Common myeloid progenitor, CD34-positive (primary cell): ENCODE measurements at regions not wholly inside any gene's neighbourhood (a gene's known extent, or its start where the extent isn't known, plus 50 kb on each side); places are given as distances from the start of the nearest gene placed in this dataset.

ENCODE experiments used
- CTCF ChIA-PET: fragments of 350-600 bp; sonication (Branson Sonifier 250); formaldehyde crosslinking; loops from one replicate; lab custom pipeline; 2021; ENCODE audit warnings: antibody characterized with exemption; lab: Charles Lee
- POLR2A ChIA-PET: fragments of 350-600 bp; sonication (Branson Sonifier 250); formaldehyde crosslinking; loops from one replicate; lab custom pipeline; 2021; ENCODE audit warnings: antibody characterized with exemption; lab: Charles Lee
- DNase-seq, 3 donors: peaks; one replicate each; pipeline versions ENCODE4 v3.0.0 to v3.0.0-alpha.2; 2013
- H3K27ac ChIP-seq, 2 experiments: 1 replicate in 1 of 2; 2 replicates in 1 of 2; pipeline ENCODE4 v1.7.0; 2013; ENCODE audit warnings: inconsistent platforms in 2 of 2, low read length in 2 of 2, mild to moderate bottlenecking in 2 of 2, low read depth in 1 of 2, moderate library complexity in 1 of 2; ENCODE audit not compliant: severe bottlenecking in 2 of 2, insufficient read depth in 1 of 2, poor library complexity in 1 of 2
- H3K27me3 ChIP-seq, 5 experiments: replicated peaks in 2 of 5; 1 replicate in 3 of 5; 2 replicates in 2 of 5; pipeline versions ENCODE4 v1.6.1 to v1.7.0; 2013; ENCODE audit warnings: low read length in 4 of 5, mild to moderate bottlenecking in 2 of 5, moderate library complexity in 2 of 5, inconsistent platforms in 1 of 5; ENCODE audit not compliant: insufficient read depth in 5 of 5, control insufficient read depth in 4 of 5
- H3K36me3 ChIP-seq, 4 experiments: 1 replicate in 2 of 4; 2 replicates in 2 of 4; pipeline versions ENCODE4 v1.6.1 to v1.7.0; 2013; ENCODE audit warnings: low read length in 3 of 4, control low read depth in 1 of 4, mild to moderate bottlenecking in 1 of 4; ENCODE audit not compliant: control insufficient read depth in 4 of 4, insufficient read depth in 4 of 4
- H3K4me1 ChIP-seq, 4 experiments: 1 replicate in 3 of 4; 2 replicates in 1 of 4; pipeline versions ENCODE4 v1.6.1 to v1.7.1; 2013; ENCODE audit warnings: low read length in 3 of 4, mild to moderate bottlenecking in 3 of 4, control low read depth in 1 of 4, inconsistent platforms in 1 of 4, moderate library complexity in 1 of 4; ENCODE audit not compliant: control insufficient read depth in 4 of 4, insufficient read depth in 4 of 4; ENCODE audit errors: control extremely low read depth in 1 of 4
- H3K4me3 ChIP-seq, 7 experiments: 1 replicate in 4 of 7; 2 replicates in 3 of 7; pipeline versions ENCODE4 v1.5.1 to v1.7.0; 2013; ENCODE audit warnings: mild to moderate bottlenecking in 7 of 7, low read length in 6 of 7, moderate library complexity in 6 of 7, inconsistent platforms in 2 of 7, low read depth in 2 of 7, control low read depth in 1 of 7; ENCODE audit not compliant: insufficient read depth in 4 of 7, control insufficient read depth in 1 of 7; ENCODE audit errors: extremely low read depth in 1 of 7
- H3K9me3 ChIP-seq, 5 experiments: 1 replicate in 4 of 5; 2 replicates in 1 of 5; pipeline versions ENCODE4 v1.6.1 to v1.7.1; 2013; ENCODE audit warnings: low read length in 4 of 5, mild to moderate bottlenecking in 2 of 5, inconsistent platforms in 1 of 5, low read depth in 1 of 5, moderate library complexity in 1 of 5; ENCODE audit not compliant: control insufficient read depth in 4 of 5, insufficient read depth in 2 of 5; ENCODE audit errors: control extremely low read depth in 1 of 5
- WGBS: methylation state at CpG from one replicate; pipeline ENCODE4 v1.1.5; 2013; ENCODE audit not compliant: insufficient coverage; 5-methylcytosine and 5-hydroxymethylcytosine counted together

DNA sequence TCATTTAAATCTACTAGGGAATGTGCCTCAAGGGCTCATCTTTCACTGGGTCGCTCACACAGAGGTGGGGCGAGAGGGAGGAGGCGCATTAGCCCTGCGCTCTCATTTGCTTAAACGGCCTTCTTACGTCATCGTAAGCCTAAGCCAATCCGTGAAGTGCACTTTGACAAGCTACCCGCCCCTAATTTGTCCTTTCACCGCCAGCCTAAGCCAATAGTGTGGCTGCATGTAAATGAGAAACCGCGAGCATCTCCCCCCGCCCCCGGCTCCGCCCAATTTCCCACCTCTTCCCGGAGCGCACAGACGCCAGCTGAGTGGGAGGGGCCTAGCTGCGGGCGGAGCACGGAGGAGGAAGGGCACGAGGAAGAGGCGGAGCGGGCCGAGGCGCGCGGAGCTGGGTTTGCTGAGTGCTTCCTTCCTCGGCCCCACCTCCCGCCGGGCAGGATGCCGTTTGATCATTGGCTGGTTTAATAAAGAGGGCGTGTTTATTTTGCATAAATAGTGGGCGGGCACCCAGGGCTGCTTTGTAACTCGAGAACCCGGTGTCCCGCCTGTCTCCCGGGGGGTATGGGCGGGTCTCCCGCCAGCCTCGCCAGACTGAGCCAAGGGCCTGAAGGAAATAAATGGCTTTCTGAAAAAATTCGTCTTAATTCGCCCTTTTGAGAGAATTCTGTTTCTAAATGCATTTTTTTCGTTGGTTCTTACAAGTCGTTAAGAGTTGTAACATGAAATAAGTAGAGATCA is 289.6 kb upstream of the NFE2L3 start:
- Histone ChIP-seq H3K27me3 (peaks cover 34 to 83% (median 58%) of the 10 kb centered on the region in 5 experiments), H3K9me3 (peaks cover 0 to 12% (median 0%) of the 10 kb centered on the region in 5 experiments), H3K4me1 (peaks cover 0 to 12% (median 4%) of the 10 kb centered on the region in 4 experiments), H3K4me3 (peak overlapping the region in 3 of 7 experiments; percentile 28 to 37 (median 36)), H3K27ac (no peak overlapping the region), H3K36me3 (no peaks in the 10 kb centered on the region)
- CTCF ChIA-PET, result interaction anchor here (0.7 to 1.5 kb wide), 8 partner anchors 11 to 1330 kb away, joined by 3 to 5 read pairs (median 3); no protein-coding TSS in a partner anchor
- DNase-seq, result peak; percentile 99
- POLR2A ChIA-PET, result no interaction called here
- 0% methylated on average over 31 of the region's 45 CpGs for WGBS

DNA sequence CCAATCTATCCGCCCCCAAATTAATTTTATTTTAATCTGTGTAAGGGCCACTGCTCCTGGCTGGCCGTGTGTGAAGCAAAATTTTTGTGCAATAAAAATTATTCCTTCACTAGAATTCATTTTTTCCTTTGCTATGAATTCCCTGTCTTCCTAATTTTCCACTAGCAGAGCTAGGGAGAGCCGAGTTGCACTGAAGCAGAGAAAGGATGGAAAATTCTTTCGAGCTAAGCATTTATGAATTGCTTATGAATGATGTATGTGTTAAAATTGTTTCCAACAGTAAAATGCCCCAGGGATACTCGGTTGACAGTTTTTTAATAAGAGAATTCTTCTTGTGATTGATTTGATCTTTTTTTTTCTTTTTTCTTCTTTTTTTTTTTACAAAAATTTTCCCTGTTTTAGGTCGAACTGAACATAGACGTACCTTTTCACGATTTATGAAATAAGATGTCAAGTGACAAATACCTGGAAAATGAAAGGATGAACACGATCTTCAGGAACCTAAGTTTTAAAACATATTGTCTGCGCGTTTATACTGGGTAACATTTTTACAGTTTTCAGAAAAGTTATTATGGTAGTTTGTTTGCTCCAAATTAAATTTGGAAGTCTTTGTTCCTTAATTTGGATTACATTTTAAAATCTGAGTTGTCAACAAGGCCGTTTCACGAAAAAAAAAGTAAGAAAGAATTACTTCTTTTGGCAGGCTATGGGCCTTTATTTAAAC is 288.8 kb upstream of the NFE2L3 start:
- peaks cover 0 to 9% (median 4%) of the 10 kb centered on the region in 4 experiments for H3K4me1 ChIP-seq
- H3K27me3 ChIP-seq, result peaks cover 32 to 83% (median 55%) of the 10 kb centered on the region in 5 experiments
- H3K9me3 ChIP-seq, result peaks cover 0 to 6% (median 0%) of the 10 kb centered on the region in 5 experiments
- no peak overlapping the region for H3K4me3 ChIP-seq
- 13% methylated on average over 6 of the region's 13 CpGs for WGBS
- no peaks in the 10 kb centered on the region for H3K36me3 ChIP-seq
- DNase-seq, result peak in 2 of 3 donors; percentile 17 to 28
- POLR2A ChIA-PET, result no interaction called here
- CTCF ChIA-PET, result interaction anchor here (1.1 to 1.3 kb wide), 3 partner anchors 1298 to 1329 kb away, joined by 3 to 4 read pairs (median 3); no protein-coding TSS in a partner anchor
- no peak overlapping the region for H3K27ac ChIP-seq

DNA sequence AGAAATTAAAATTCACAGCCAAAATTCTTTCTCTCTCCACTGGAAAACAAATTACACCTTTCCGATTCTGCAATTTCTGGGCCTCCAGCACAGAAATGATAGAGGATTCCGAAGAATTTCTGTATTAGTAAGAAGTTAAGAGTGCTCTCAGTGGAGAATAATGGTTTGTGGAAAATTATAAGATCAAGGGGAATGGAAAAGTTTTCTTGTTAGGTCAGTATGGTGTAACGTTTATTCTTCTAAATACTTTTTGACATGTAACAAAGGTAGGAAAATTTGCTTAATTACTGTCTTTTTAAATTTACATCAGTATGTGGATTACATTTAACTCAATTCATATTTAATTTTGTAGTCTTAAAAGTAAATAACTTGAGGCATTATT is 288.3 kb upstream of the NFE2L3 start:
- H3K4me3 ChIP-seq, result no peak overlapping the region
- H3K36me3 ChIP-seq, result no peaks in the 10 kb centered on the region
- peak in 1 of 3 donors; percentile 18 for DNase-seq
- CTCF ChIA-PET, result interaction anchor here (1.7 kb wide), 1 partner anchor 29 kb away, joined by 5 read pairs; no protein-coding TSS in a partner anchor
- peaks cover 0 to 6% (median 0%) of the 10 kb centered on the region in 5 experiments for H3K9me3 ChIP-seq
- POLR2A ChIA-PET, result no interaction called here
- 8% methylated on average over 2 of the region's 3 CpGs for WGBS
- H3K27ac ChIP-seq, result no peak overlapping the region
- peaks cover 0 to 8% (median 3%) of the 10 kb centered on the region in 4 experiments for H3K4me1 ChIP-seq
- H3K27me3 ChIP-seq, result peaks cover 32 to 83% (median 53%) of the 10 kb centered on the region in 5 experiments

- no peak overlapping the region for H3K27ac ChIP-seq
- H3K9me3 ChIP-seq, result peaks cover 0 to 3% (median 0%) of the 10 kb centered on the region in 5 experiments
- no peaks in the 10 kb centered on the region for H3K36me3 ChIP-seq
- peaks cover 29 to 83% (median 51%) of the 10 kb centered on the region in 5 experiments for H3K27me3 ChIP-seq
- CTCF ChIA-PET, result interaction anchor here (1.1 to 1.7 kb wide), 5 partner anchors 9 to 1310 kb away, joined by 3 to 7 read pairs (median 5); no protein-coding TSS in a partner anchor
- WGBS, result no CpG with 5 or more reads among the region's 1 CpG
- POLR2A ChIA-PET, result no interaction called here
- DNase-seq, result peak in 1 of 3 donors; percentile 10
- H3K4me1 ChIP-seq, result peaks cover 0 to 8% (median 3%) of the 10 kb centered on the region in 4 experiments
- no peak overlapping the region for H3K4me3 ChIP-seq
These were observed 287.5 kb upstream of the NFE2L3 start for GRCh38 chr7:25864511-25864910.

- Histone ChIP-seq H3K27me3 (peaks cover 30 to 83% (median 48%) of the 10 kb centered on the region in 5 experiments), H3K9me3 (peaks cover 0 to 3% (median 0%) of the 10 kb centered on the region in 5 experiments)
These were observed 286.9 kb upstream of the NFE2L3 start for GRCh38 chr7:25864943-25865751.

DNA sequence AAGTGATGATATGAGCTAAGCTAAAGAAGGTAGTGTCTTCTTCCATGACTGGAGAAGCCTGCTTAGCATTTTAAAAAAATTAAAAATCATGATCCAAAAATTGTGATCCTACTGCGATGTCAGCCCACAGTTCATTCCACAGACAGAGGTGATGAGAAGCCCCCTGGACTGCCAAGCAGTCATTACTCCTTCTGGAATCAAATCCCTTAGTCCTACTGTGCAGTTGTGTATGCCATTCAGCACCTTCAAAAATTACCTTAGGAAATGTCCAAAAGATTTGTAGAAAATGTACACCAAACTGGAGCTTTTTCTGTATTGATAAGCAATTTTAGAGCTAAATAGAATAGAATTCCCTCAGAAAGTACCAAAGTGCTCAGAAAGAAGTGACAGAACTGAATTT is 283.5 kb upstream of the NFE2L3 start:
- whole genome bisulfite sequencing, result 100% methylated on average over 1 of the region's 1 CpG
- Histone ChIP-seq H3K36me3 (no peaks in the 10 kb centered on the region), H3K4me1 (no peaks in the 10 kb centered on the region), H3K27me3 (peaks cover 30 to 91% (median 43%) of the 10 kb centered on the region in 5 experiments), H3K27ac (no peak overlapping the region), H3K4me3 (no peak overlapping the region), H3K9me3 (no peaks in the 10 kb centered on the region)
- ChIA-PET POLR2A (interaction anchor here (0.6 kb wide), 1 partner anchor 8 kb away, joined by 3 read pairs; no protein-coding TSS in a partner anchor), CTCF (interaction anchor here (0.6 to 1.5 kb wide), 4 partner anchors 10 to 501 kb away, joined by 3 to 7 read pairs (median 4); no protein-coding TSS in a partner anchor)
- no peak for DNase-seq

More at GRCh38 chr7:25864943-25865751, 286.9 kb upstream of the NFE2L3 start:
- DNase-seq, result peak in 2 of 3 donors; percentile 12 to 21
- ChIA-PET POLR2A (no interaction called here), CTCF (interaction anchor here (0.7 to 1.7 kb wide), 8 partner anchors 9 to 1310 kb away, joined by 3 to 7 read pairs (median 4); no protein-coding TSS in a partner anchor)
- WGBS, result 40% methylated on average over 1 of the region's 3 CpGs
- Histone ChIP-seq H3K4me3 (no peak overlapping the region), H3K27ac (no peak overlapping the region), H3K36me3 (no peaks in the 10 kb centered on the region), H3K4me1 (peaks cover 0 to 8% (median 3%) of the 10 kb centered on the region in 4 experiments)
